ENCODE measurements at regions not wholly inside any gene's neighbourhood (a gene's known extent, or its start where the extent isn't known, plus 50 kb on each side); places are given as distances from the start of the nearest gene placed in this dataset.
"Not testable (repeated sequence)": the region's sequence is repeated elsewhere in the genome, so short reads cannot be mapped to it uniquely, and the experiment has no call there.

DNA sequence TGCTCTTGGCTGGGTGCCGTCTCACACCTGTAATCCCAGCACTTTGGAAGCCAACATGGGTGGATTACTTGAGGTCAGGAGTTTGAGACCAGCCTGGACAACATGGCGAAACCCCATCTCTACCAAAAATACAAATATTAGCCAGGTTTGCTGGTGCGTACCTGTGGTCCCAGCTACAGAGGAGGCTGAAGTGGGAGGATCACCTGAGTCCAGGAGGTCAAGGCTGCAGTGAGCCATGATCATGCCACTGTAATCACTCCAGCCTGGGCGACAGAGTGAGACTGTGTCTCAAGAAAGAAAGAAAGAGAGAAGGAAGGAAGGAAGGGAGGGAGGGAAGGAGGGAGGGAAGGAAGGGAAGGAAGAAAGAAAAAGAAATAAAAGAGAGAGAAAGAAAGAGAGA is 103.2 kb upstream of the RFX8 start:
- not testable (repeated sequence) for H3K4me1 ChIP-seq (ENCODE audit: control insufficient read depth in 1 of 2, insufficient read depth in 2 of 2, low read length in 2 of 2); H3K4me3 ChIP-seq (ENCODE audit: low read depth in 1 of 2, low read length in 2 of 2); H3K9me3 ChIP-seq (ENCODE audit: control insufficient read depth in 1 of 2, low read length in 2 of 2); H3K9ac ChIP-seq (ENCODE audit: low read depth in 1 of 2, low read length in 2 of 2); H3K36me3 ChIP-seq (ENCODE audit: control insufficient read depth in 1 of 2, insufficient read depth in 2 of 2, low read length in 2 of 2); H3K27me3 ChIP-seq (ENCODE audit: control insufficient read depth in 1 of 2, insufficient read depth in 2 of 2, low read length in 2 of 2); H3K27ac ChIP-seq (ENCODE audit: low read depth, low read length)

GRCh38 chr2:101577173-101577572 is 102.3 kb upstream of the RFX8 start:
- Histone ChIP-seq H3K9me3 (ENCODE audit: control insufficient read depth in 1 of 2, low read length in 2 of 2) (no peaks in the 10 kb centered on the region), H3K27me3 (ENCODE audit: control insufficient read depth in 1 of 2, insufficient read depth in 2 of 2, low read length in 2 of 2) (no peaks in the 10 kb centered on the region), H3K9ac (ENCODE audit: low read depth in 1 of 2, low read length in 2 of 2) (no peak overlapping the region), H3K27ac (ENCODE audit: low read depth, low read length) (no peak overlapping the region), H3K4me3 (ENCODE audit: low read depth in 1 of 2, low read length in 2 of 2) (no peak overlapping the region), H3K36me3 (ENCODE audit: control insufficient read depth in 1 of 2, insufficient read depth in 2 of 2, low read length in 2 of 2) (no peaks in the 10 kb centered on the region), H3K4me1 (ENCODE audit: control insufficient read depth in 1 of 2, insufficient read depth in 2 of 2, low read length in 2 of 2) (no peaks in the 10 kb centered on the region)

DNA sequence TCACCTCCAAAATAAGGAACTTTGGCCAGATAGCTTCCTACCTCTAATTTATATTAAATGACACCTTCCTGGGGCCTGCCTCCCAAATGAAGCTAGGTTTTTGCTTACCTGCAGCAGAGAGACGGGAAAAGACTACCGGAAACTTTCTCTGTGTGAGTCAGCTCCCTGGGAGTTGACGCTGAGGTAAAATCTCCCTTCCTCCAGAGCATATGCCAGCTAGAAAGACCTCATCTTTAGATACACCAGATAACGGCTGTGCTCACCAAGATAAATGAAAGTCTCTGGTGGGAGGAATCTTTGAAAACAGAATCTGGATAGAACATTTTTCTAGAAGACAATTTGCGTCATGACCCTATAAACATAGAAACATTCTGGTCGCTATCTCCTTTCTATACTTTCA is 99.7 kb upstream of the RFX8 start:
- no peaks in the 10 kb centered on the region for H3K36me3 ChIP-seq (ENCODE audit: control insufficient read depth in 1 of 2, insufficient read depth in 2 of 2, low read length in 2 of 2)
- H3K9ac ChIP-seq (ENCODE audit: low read depth in 1 of 2, low read length in 2 of 2) = no peak overlapping the region
- no peak overlapping the region for H3K27ac ChIP-seq (ENCODE audit: low read depth, low read length)
- H3K27me3 ChIP-seq (ENCODE audit: control insufficient read depth in 1 of 2, insufficient read depth in 2 of 2, low read length in 2 of 2) = no peaks in the 10 kb centered on the region
- no peaks in the 10 kb centered on the region for H3K9me3 ChIP-seq (ENCODE audit: control insufficient read depth in 1 of 2, low read length in 2 of 2)
- no peaks in the 10 kb centered on the region for H3K4me1 ChIP-seq (ENCODE audit: control insufficient read depth in 1 of 2, insufficient read depth in 2 of 2, low read length in 2 of 2)
- H3K4me3 ChIP-seq (ENCODE audit: low read depth in 1 of 2, low read length in 2 of 2) = no peak overlapping the region

DNA sequence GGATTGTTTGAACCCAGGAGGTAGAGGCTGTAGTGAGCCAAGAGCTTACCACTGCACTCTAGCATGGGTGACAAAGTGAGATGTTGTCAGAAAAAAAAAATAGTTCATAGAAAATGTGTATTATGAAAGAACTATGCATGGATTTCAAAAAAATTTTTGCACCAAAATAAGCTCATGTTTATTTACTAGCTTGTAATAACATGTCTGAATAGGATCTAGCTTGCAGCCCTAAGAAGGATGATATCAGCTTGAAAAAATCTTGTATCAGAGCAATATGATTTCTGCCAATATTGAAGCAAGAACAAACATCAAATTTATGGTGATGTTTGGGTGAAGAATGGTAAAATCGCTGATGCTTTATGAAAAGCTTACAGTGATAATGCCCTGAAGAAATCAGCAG is 97.0 kb upstream of the RFX8 start:
- no peaks in the 10 kb centered on the region for H3K36me3 ChIP-seq (ENCODE audit: control insufficient read depth in 1 of 2, insufficient read depth in 2 of 2, low read length in 2 of 2)
- no peak overlapping the region for H3K27ac ChIP-seq (ENCODE audit: low read depth, low read length)

GRCh38 chr2:101569886-101570520 is 95.1 kb upstream of the RFX8 start:
- Histone ChIP-seq H3K27me3 (ENCODE audit: control insufficient read depth in 1 of 2, insufficient read depth in 2 of 2, low read length in 2 of 2) (no peaks in the 10 kb centered on the region), H3K4me1 (ENCODE audit: control insufficient read depth in 1 of 2, insufficient read depth in 2 of 2, low read length in 2 of 2) (no peaks in the 10 kb centered on the region), H3K9me3 (ENCODE audit: control insufficient read depth in 1 of 2, low read length in 2 of 2) (no peaks in the 10 kb centered on the region), H3K36me3 (ENCODE audit: control insufficient read depth in 1 of 2, insufficient read depth in 2 of 2, low read length in 2 of 2) (no peaks in the 10 kb centered on the region), H3K4me3 (ENCODE audit: low read depth in 1 of 2, low read length in 2 of 2) (no peak overlapping the region), H3K9ac (ENCODE audit: low read depth in 1 of 2, low read length in 2 of 2) (no peak overlapping the region), H3K27ac (ENCODE audit: low read depth, low read length) (no peak overlapping the region)

More for the DNA sequence above, 97.0 kb upstream of the RFX8 start:
- no peak overlapping the region for H3K4me3 ChIP-seq (ENCODE audit: low read depth in 1 of 2, low read length in 2 of 2)
- no peaks in the 10 kb centered on the region for H3K27me3 ChIP-seq (ENCODE audit: control insufficient read depth in 1 of 2, insufficient read depth in 2 of 2, low read length in 2 of 2)
- no peaks in the 10 kb centered on the region for H3K9me3 ChIP-seq (ENCODE audit: control insufficient read depth in 1 of 2, low read length in 2 of 2)
- H3K4me1 ChIP-seq (ENCODE audit: control insufficient read depth in 1 of 2, insufficient read depth in 2 of 2, low read length in 2 of 2) = no peaks in the 10 kb centered on the region
- no peak overlapping the region for H3K9ac ChIP-seq (ENCODE audit: low read depth in 1 of 2, low read length in 2 of 2)

- no peaks in the 10 kb centered on the region for H3K36me3 ChIP-seq (ENCODE audit: control insufficient read depth in 1 of 2, insufficient read depth in 2 of 2, low read length in 2 of 2)
- H3K27ac ChIP-seq (ENCODE audit: low read depth, low read length) = no peak overlapping the region
- H3K9ac ChIP-seq (ENCODE audit: low read depth in 1 of 2, low read length in 2 of 2) = no peak overlapping the region
- H3K4me3 ChIP-seq (ENCODE audit: low read depth in 1 of 2, low read length in 2 of 2) = no peak overlapping the region
- no peaks in the 10 kb centered on the region for H3K4me1 ChIP-seq (ENCODE audit: control insufficient read depth in 1 of 2, insufficient read depth in 2 of 2, low read length in 2 of 2)
- H3K9me3 ChIP-seq (ENCODE audit: control insufficient read depth in 1 of 2, low read length in 2 of 2) = no peaks in the 10 kb centered on the region
- peaks cover 0 to 3% of the 10 kb centered on the region in 2 donors for H3K27me3 ChIP-seq (ENCODE audit: control insufficient read depth in 1 of 2, insufficient read depth in 2 of 2, low read length in 2 of 2)
These were observed 94.1 kb upstream of the RFX8 start for GRCh38 chr2:101568969-101569368.

GRCh38 chr2:101566632-101567228 is 91.8 kb upstream of the RFX8 start:
- Histone ChIP-seq H3K9ac (ENCODE audit: low read depth in 1 of 2, low read length in 2 of 2) (no peak overlapping the region), H3K27ac (ENCODE audit: low read depth, low read length) (no peak overlapping the region), H3K4me1 (ENCODE audit: control insufficient read depth in 1 of 2, insufficient read depth in 2 of 2, low read length in 2 of 2) (no peaks in the 10 kb centered on the region), H3K36me3 (ENCODE audit: control insufficient read depth in 1 of 2, insufficient read depth in 2 of 2, low read length in 2 of 2) (no peaks in the 10 kb centered on the region), H3K27me3 (ENCODE audit: control insufficient read depth in 1 of 2, insufficient read depth in 2 of 2, low read length in 2 of 2) (peaks cover 0 to 3% of the 10 kb centered on the region in 2 donors), H3K4me3 (ENCODE audit: low read depth in 1 of 2, low read length in 2 of 2) (no peak overlapping the region), H3K9me3 (ENCODE audit: control insufficient read depth in 1 of 2, low read length in 2 of 2) (no peaks in the 10 kb centered on the region)

DNA sequence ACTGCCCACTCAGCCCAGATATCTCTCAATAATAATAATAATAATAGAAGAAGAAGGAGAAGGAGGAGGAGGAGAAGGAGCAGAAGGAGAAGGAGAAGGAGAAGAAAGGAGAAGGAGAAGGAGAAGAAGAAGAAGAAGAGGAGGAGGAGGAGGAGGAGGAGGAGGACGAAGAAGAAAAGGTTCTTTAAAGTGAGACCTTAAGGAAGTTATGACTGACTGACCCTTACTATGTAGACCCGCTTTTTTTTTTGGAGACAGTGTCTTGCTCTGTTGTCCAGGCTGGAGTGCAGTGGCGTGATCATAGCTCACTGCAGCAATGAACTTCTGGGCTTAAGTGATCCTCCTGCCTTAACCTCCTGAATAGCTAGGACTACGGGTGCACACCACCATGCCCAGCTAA is 88.9 kb upstream of the RFX8 start:
- H3K4me3 ChIP-seq (ENCODE audit: low read depth in 1 of 2, low read length in 2 of 2) = no peak overlapping the region
- H3K9ac ChIP-seq (ENCODE audit: low read depth in 1 of 2, low read length in 2 of 2) = no peak overlapping the region
- peaks cover 0 to 3% of the 10 kb centered on the region in 2 donors for H3K27me3 ChIP-seq (ENCODE audit: control insufficient read depth in 1 of 2, insufficient read depth in 2 of 2, low read length in 2 of 2)

DNA sequence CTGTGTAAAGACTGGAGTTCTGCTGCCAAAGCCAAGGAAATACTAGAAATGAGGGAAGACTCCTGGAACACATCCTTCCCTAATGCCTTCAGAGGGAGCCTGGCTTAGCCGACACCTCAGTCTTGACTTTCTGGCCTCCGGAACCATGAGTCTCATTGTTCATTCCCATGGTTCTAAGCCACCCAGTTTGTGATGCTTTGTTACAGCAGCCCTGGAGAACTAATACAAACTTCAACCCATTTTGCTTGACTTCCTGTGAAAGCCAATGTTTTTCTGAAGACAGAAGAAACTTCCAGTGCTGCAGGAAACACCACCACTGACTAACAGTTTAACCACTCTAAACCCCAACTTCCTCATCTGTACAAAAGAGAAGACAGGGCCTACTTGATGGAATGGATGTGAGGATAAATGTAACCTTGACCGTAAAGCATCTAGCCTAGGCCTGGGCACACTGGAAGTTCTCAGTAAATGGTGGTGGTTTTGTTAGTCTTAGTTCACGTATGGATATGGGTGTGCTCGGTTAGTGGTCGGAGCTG is 85.9 kb upstream of the RFX8 start:
- peaks cover 0 to 3% of the 10 kb centered on the region in 2 donors for H3K27me3 ChIP-seq (ENCODE audit: control insufficient read depth in 1 of 2, insufficient read depth in 2 of 2, low read length in 2 of 2)
- H3K4me1 ChIP-seq (ENCODE audit: control insufficient read depth in 1 of 2, insufficient read depth in 2 of 2, low read length in 2 of 2) = no peaks in the 10 kb centered on the region
- no peaks in the 10 kb centered on the region for H3K9me3 ChIP-seq (ENCODE audit: control insufficient read depth in 1 of 2, low read length in 2 of 2)
- H3K9ac ChIP-seq (ENCODE audit: low read depth in 1 of 2, low read length in 2 of 2) = no peak overlapping the region
- no peak overlapping the region for H3K4me3 ChIP-seq (ENCODE audit: low read depth in 1 of 2, low read length in 2 of 2)
- H3K27ac ChIP-seq (ENCODE audit: low read depth, low read length) = no peak overlapping the region
- no peaks in the 10 kb centered on the region for H3K36me3 ChIP-seq (ENCODE audit: control insufficient read depth in 1 of 2, insufficient read depth in 2 of 2, low read length in 2 of 2)

More for the DNA sequence above, 88.9 kb upstream of the RFX8 start:
- no peaks in the 10 kb centered on the region for H3K36me3 ChIP-seq (ENCODE audit: control insufficient read depth in 1 of 2, insufficient read depth in 2 of 2, low read length in 2 of 2)
- no peak overlapping the region for H3K27ac ChIP-seq (ENCODE audit: low read depth, low read length)
- no peaks in the 10 kb centered on the region for H3K4me1 ChIP-seq (ENCODE audit: control insufficient read depth in 1 of 2, insufficient read depth in 2 of 2, low read length in 2 of 2)
- no peaks in the 10 kb centered on the region for H3K9me3 ChIP-seq (ENCODE audit: control insufficient read depth in 1 of 2, low read length in 2 of 2)

DNA sequence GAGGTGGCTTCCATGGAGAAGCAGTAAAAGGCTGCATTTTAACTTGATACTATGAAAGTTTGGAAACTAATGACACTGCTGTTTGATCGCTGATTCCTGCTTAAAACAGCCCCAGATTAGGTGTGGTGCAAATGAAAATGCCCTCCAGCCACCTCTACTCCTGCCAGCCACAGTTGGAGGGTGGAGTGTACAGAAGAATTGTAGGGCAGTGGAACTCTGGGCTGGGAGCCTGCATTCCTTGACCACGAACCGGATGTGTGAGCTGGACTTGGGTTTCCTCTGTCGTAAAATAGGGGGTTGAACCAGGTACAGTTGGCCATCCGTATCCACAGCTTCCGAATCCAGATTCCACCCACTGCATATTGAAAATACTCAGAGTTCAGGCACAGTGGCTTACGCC is 84.6 kb upstream of the RFX8 start:
- Histone ChIP-seq H3K9ac (ENCODE audit: low read depth in 1 of 2, low read length in 2 of 2) (no peak overlapping the region), H3K27me3 (ENCODE audit: control insufficient read depth in 1 of 2, insufficient read depth in 2 of 2, low read length in 2 of 2) (peaks cover 0 to 3% of the 10 kb centered on the region in 2 donors), H3K4me3 (ENCODE audit: low read depth in 1 of 2, low read length in 2 of 2) (no peak overlapping the region)

More for the DNA sequence above, 84.6 kb upstream of the RFX8 start:
- H3K4me1 ChIP-seq (ENCODE audit: control insufficient read depth in 1 of 2, insufficient read depth in 2 of 2, low read length in 2 of 2) = no peaks in the 10 kb centered on the region
- no peaks in the 10 kb centered on the region for H3K9me3 ChIP-seq (ENCODE audit: control insufficient read depth in 1 of 2, low read length in 2 of 2)
- H3K36me3 ChIP-seq (ENCODE audit: control insufficient read depth in 1 of 2, insufficient read depth in 2 of 2, low read length in 2 of 2) = no peaks in the 10 kb centered on the region
- no peak overlapping the region for H3K27ac ChIP-seq (ENCODE audit: low read depth, low read length)

Measured in duodenal mucosa (tissue), 2 donors.